Ovary (tissue), 7 donors: ENCODE measurements at regions not wholly inside any gene's neighbourhood (a gene's known extent, or its start where the extent isn't known, plus 50 kb on each side); places are given as distances from the start of the nearest gene placed in this dataset.

Experiments used
- DNase-seq, 5 donors: peaks; one replicate each; pipeline ENCODE4 v3.0.0-alpha.2; 2019 to 2020
- H3K27ac ChIP-seq, 2 donors: fragments of 200-600 bp; one replicate each; pipeline versions ENCODE4 v1.5.1 to v1.8.0; 2019 to 2022
- H3K27me3 ChIP-seq: fragments of 200-600 bp; one replicate; pipeline ENCODE4 v1.8.0; 2022
- H3K36me3 ChIP-seq: fragments of 200-600 bp; sonication (generic); one replicate; pipeline ENCODE4 v1.5.1; 2019
- H3K4me1 ChIP-seq: one replicate; pipeline ENCODE4 v1.8.1; 2013; ENCODE audit warnings: mild to moderate bottlenecking, moderate library complexity; ENCODE audit not compliant: insufficient read depth
- H3K4me3 ChIP-seq: fragments of 200-600 bp; sonication (generic); one replicate; pipeline ENCODE4 v1.5.1; 2017
- H3K9me3 ChIP-seq, 2 donors: fragments of 200-600 bp in 1 of 2; sonication (generic) in 1 of 2; one replicate each; pipeline versions ENCODE4 v1.5.1 to v1.8.1; 2013 to 2019; ENCODE audit warnings: mild to moderate bottlenecking in 1 of 2, moderate library complexity in 1 of 2
- EP300 ChIP-seq: sonication (generic); formaldehyde crosslinking; IDR thresholded peaks from one replicate; pipeline ENCODE4 v1.6.1; 2017; ENCODE audit warnings: antibody characterized with exemption
- POLR2A ChIP-seq: fragments of 450-650 bp; IDR thresholded peaks from one replicate; pipeline ENCODE4 v1.6.1; 2017; ENCODE audit warnings: antibody characterized with exemption, mild to moderate bottlenecking, moderate library complexity
- WGBS, 3 donors: extraction: QIAGEN DNeasy Blood & Tissue Kit in 1 of 3; methylation state at CpG; one replicate each; pipeline versions ENCODE4 v1.1.5 to v1.1.7; 2013 to 2017; 5-methylcytosine and 5-hydroxymethylcytosine counted together
- intact Hi-C, 4 donors: fragments of 100-400 bp; cut with DNase I; formaldehyde crosslinking; loops; one replicate each; pipeline versions ENCODE4 v1.11.0 to v1.15.1; 2022 to 2023
- TF ChIP-seq, protein P1 (sequence below), 3 donors: fragments of 450-650 bp in 2 of 3; fragments of 200-600 bp in 1 of 3; IDR thresholded peaks; one replicate each; pipeline versions ENCODE4 v1.5.1 to v1.8.0; 2016 to 2022; ENCODE audit warnings: antibody characterized with exemption in 3 of 3, mild to moderate bottlenecking in 1 of 3
- donor health status: DM: no; HTN: no; CAD: no; lungs with moderate emphysema.
- donor health status: DM: no; HTN: no; CAD: no.
- donor health status: Bipolar disorder and iron deficiency.
- donor health status: DM: no; HTN: no; CAD: no.
- donor health status: DM: yes; HTN: yes; CAD: no.

DNA sequence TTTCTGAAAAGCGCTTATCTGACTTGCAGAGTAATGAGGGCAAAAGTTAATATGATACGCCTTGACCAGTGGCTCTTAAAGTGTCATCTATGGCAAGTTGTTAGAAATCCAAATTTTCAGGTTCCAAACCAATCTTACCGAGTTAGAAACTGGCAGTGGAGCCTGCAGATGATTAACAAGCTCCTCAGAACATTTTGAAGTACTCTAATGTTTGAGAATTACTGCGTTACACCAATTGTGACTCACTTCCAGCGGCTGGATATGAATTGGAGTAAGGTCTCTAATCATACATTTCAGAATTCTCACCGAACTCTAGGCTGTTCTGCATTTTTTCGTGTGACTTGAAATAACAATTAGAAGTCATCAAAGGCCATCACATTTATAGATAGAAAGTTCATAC is 73.5 kb upstream of the TMPRSS15 start:
- Histone ChIP-seq H3K27me3 (no peaks in the 10 kb centered on the region), H3K36me3 (no peaks in the 10 kb centered on the region), H3K9me3 (no peaks in the 10 kb centered on the region), H3K4me1 (no peaks in the 10 kb centered on the region), H3K4me3 (no peak overlapping the region), H3K27ac (no peak overlapping the region)
- WGBS, 3 donors, result 82 to 85% (median 83%) methylated on average over 7 of the region's 7 CpGs
- intact Hi-C loops, result no loop called here
- TF ChIP-seq EP300 (no peak), POLR2A (no peak)
- TF ChIP-seq, protein P1, sequence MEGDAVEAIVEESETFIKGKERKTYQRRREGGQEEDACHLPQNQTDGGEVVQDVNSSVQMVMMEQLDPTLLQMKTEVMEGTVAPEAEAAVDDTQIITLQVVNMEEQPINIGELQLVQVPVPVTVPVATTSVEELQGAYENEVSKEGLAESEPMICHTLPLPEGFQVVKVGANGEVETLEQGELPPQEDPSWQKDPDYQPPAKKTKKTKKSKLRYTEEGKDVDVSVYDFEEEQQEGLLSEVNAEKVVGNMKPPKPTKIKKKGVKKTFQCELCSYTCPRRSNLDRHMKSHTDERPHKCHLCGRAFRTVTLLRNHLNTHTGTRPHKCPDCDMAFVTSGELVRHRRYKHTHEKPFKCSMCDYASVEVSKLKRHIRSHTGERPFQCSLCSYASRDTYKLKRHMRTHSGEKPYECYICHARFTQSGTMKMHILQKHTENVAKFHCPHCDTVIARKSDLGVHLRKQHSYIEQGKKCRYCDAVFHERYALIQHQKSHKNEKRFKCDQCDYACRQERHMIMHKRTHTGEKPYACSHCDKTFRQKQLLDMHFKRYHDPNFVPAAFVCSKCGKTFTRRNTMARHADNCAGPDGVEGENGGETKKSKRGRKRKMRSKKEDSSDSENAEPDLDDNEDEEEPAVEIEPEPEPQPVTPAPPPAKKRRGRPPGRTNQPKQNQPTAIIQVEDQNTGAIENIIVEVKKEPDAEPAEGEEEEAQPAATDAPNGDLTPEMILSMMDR (IDR thresholded peaks at IDR 0.05), result no peak
- DNase-seq, result no peak

DNA sequence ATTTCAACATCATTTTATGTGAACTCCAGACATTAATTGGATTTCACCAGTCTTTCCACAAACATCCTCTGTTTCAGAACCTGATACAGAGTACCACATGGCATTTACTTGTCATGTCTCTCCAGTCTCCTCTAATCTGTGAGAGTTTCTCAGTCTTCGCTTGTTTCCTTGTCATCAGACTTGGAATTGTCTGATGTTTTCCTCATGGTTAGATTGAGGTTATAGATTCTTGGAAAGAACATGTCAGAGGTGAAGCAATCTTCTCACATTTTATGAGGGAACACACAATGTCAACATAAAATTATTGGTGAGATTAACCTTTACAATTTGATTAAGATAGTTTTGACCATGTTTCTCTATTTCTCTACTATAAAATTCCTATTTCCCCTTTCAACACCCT is 74.9 kb upstream of the TMPRSS15 start:
- intact Hi-C loops, result no loop called here
- no peaks in the 10 kb centered on the region for H3K27me3 ChIP-seq
- no peak overlapping the region for H3K4me3 ChIP-seq
- WGBS, 3 donors, result 0 to 71% (median 0%) methylated on average over 1 of the region's 1 CpG
- TF ChIP-seq, protein P1 (IDR thresholded peaks at IDR 0.05), result no peak
- TF ChIP-seq POLR2A, result no peak
- TF ChIP-seq EP300, result no peak
- no peaks in the 10 kb centered on the region for H3K36me3 ChIP-seq
- DNase-seq, result no peak
- H3K27ac ChIP-seq, result no peak overlapping the region
- H3K4me1 ChIP-seq, result no peaks in the 10 kb centered on the region
- H3K9me3 ChIP-seq, result no peaks in the 10 kb centered on the region

DNA sequence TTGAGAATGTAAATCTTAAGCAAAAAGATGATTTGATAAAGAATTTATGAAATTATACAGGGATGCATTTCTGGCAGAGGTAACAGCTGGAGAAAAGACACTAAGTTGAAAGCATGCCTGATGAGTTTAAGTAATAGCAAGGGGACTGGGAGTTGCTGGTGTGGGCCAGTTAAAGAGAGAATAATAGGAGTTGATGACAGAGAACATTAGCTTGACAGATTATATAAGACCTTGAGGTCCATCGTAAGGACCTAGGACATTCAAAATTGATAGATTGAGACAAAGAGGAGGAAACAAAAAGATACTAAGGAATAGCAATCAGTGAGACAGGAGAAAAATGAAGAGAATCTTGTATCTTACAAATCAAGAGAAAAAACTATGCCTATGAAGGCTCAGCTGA is 84.7 kb upstream of the TMPRSS15 start:
- TF ChIP-seq EP300, result no peak
- TF ChIP-seq, protein P1 (IDR thresholded peaks at IDR 0.05), result no peak
- no peak for TF ChIP-seq POLR2A
- intact Hi-C loops, result no loop called here
- WGBS, 3 donors, result 55 to 68% (median 58%) methylated on average over 1 of the region's 1 CpG
- Histone ChIP-seq H3K4me3 (no peak overlapping the region), H3K27ac (no peak overlapping the region), H3K9me3 (no peaks in the 10 kb centered on the region), H3K36me3 (no peaks in the 10 kb centered on the region), H3K27me3 (no peaks in the 10 kb centered on the region), H3K4me1 (no peaks in the 10 kb centered on the region)
- DNase-seq, result no peak

DNA sequence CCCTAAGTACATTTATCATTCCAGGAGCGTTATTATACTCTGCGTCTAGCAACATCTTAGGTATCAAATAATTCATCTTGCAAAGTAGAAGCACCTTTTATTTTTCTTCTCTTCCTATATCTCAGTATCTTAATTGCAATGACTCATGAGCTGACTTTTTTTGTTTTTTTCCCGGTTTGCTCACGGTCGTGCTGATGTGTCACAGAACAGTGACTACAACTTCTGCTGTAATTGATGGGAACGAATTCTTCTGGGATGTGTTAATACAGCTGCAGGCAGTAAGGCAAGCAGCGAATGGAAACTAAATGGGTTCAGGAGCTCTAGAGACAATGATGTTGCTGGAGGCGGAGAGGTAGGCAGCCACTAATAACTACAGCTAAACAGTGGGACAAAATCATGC is 89.8 kb upstream of the TMPRSS15 start:
- Histone ChIP-seq H3K4me1 (no peaks in the 10 kb centered on the region), H3K9me3 (no peaks in the 10 kb centered on the region), H3K27me3 (no peaks in the 10 kb centered on the region), H3K27ac (no peak overlapping the region), H3K4me3 (no peak overlapping the region), H3K36me3 (no peaks in the 10 kb centered on the region)
- no peak for DNase-seq
- WGBS, 3 donors, result 65 to 76% (median 70%) methylated on average over 8 of the region's 8 CpGs
- intact Hi-C loops, result no loop called here
- TF ChIP-seq POLR2A, result no peak
- TF ChIP-seq EP300, result no peak
- TF ChIP-seq, protein P1 (IDR thresholded peaks at IDR 0.05), result no peak

DNA sequence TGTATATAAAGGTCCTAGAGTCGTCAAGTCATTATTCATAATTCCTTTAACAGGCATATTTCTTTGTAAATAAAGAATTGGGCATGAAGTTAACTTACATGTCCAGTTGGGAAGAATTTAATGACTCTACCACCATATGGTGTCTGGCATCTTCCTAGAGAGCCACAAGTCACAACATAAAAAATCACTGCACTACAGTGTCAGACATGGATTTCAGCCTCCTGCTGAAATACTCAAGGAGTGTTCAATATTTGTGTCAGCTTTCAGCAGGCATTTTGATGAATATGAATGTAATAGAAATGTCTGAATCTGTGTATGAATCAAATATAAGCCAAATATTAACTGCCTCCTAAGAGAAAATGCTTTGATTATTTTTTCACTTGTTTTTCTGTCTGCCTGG is 91.9 kb upstream of the TMPRSS15 start:
- no peak for DNase-seq
- Histone ChIP-seq H3K9me3 (no peaks in the 10 kb centered on the region), H3K4me3 (no peak overlapping the region), H3K27ac (no peak overlapping the region), H3K36me3 (no peaks in the 10 kb centered on the region), H3K27me3 (no peaks in the 10 kb centered on the region), H3K4me1 (no peaks in the 10 kb centered on the region)
- intact Hi-C loops, result no loop called here
- TF ChIP-seq POLR2A (no peak), EP300 (no peak)
- TF ChIP-seq, protein P1 (IDR thresholded peaks at IDR 0.05), result no peak
- WGBS, 3 donors, result 79 to 85% (median 80%) methylated on average over 1 of the region's 1 CpG
